Vagina (tissue), 2 donors: ENCODE measurements at regions not wholly inside any gene's neighbourhood (a gene's known extent, or its start where the extent isn't known, plus 50 kb on each side); places are given as distances from the start of the nearest gene placed in this dataset.

Experiments used
- DNase-seq, 2 donors: peaks; one replicate each; pipeline ENCODE4 v3.0.0-alpha.2; 2017; ENCODE audit errors: extremely low spot score in 2 of 2
- H3K27ac ChIP-seq: fragments of 200-600 bp; sonication (generic); one replicate; pipeline ENCODE4 v1.5.1; 2019
- H3K27me3 ChIP-seq: fragments of 200-600 bp; sonication (generic); one replicate; pipeline ENCODE4 v1.5.1; 2019
- H3K36me3 ChIP-seq, 2 donors: fragments of 200-600 bp; sonication (generic); one replicate each; pipeline ENCODE4 v1.5.1; 2017 to 2019
- H3K4me1 ChIP-seq: fragments of 200-600 bp; sonication (generic); one replicate; pipeline ENCODE4 v1.5.1; 2019
- H3K4me3 ChIP-seq, 2 donors: fragments of 200-600 bp; sonication (generic); 1 replicate in 1 of 2; 2 replicates in 1 of 2; pipeline ENCODE4 v1.5.1; 2016 to 2019
- H3K9me3 ChIP-seq: fragments of 200-600 bp; sonication (generic); one replicate; pipeline ENCODE4 v1.5.1; 2019
- CTCF ChIP-seq, 3 experiments: fragments of 450-650 bp in 2 of 3; fragments of 200-600 bp in 1 of 3; sonication (generic) in 1 of 3; IDR thresholded peaks; one replicate each; pipeline ENCODE4 v1.5.1; 2017 to 2019; ENCODE audit warnings: antibody characterized with exemption in 3 of 3, mild to moderate bottlenecking in 2 of 3, moderate library complexity in 2 of 3
- POLR2A ChIP-seq, 2 donors: fragments of 450-650 bp; IDR thresholded peaks; one replicate each; pipeline ENCODE4 v1.6.1; 2017; ENCODE audit warnings: antibody characterized with exemption in 2 of 2, mild to moderate bottlenecking in 2 of 2, moderate library complexity in 2 of 2
- POLR2AphosphoS5 ChIP-seq, 2 donors: sonication (generic); formaldehyde crosslinking; IDR thresholded peaks; one replicate each; pipeline ENCODE4 v1.9.0; 2017; ENCODE audit warnings: antibody characterized with exemption in 2 of 2, mild to moderate bottlenecking in 2 of 2, low read depth in 1 of 2; ENCODE audit not compliant: insufficient read depth in 1 of 2
- intact Hi-C: fragments of 100-400 bp; cut with DNase I; formaldehyde crosslinking; loops from one replicate; pipeline ENCODE4 v1.15.1; 2023

- H3K36me3 ChIP-seq: no peaks in the 10 kb centered on the region
- DNase-seq: no peak
- TF ChIP-seq POLR2AphosphoS5 (IDR thresholded peaks at IDR 0.05; ENCODE audit: insufficient read depth in 1 of 2, low read depth in 1 of 2) (no peak), CTCF (IDR thresholded peaks at IDR 0.05) (no peak), POLR2A (IDR thresholded peaks at IDR 0.05) (no peak)
- H3K4me1 ChIP-seq: no peaks in the 10 kb centered on the region
- H3K27ac ChIP-seq: no peak overlapping the region
- intact Hi-C loops: no loop called here
- no peaks in the 10 kb centered on the region for H3K27me3 ChIP-seq
- H3K9me3 ChIP-seq: no peaks in the 10 kb centered on the region
- no peak overlapping the region for H3K4me3 ChIP-seq
These were observed 86.7 kb upstream of the GNAI1 start for GRCh38 chr7:80047856-80048459.

GRCh38 chr7:80047032-80047431 is 87.6 kb upstream of the GNAI1 start:
- Histone ChIP-seq H3K9me3 (no peaks in the 10 kb centered on the region), H3K36me3 (no peaks in the 10 kb centered on the region), H3K4me3 (no peak overlapping the region), H3K4me1 (no peaks in the 10 kb centered on the region), H3K27ac (no peak overlapping the region), H3K27me3 (no peaks in the 10 kb centered on the region)
- DNase-seq: no peak
- no peak for TF ChIP-seq POLR2A (IDR thresholded peaks at IDR 0.05)
- no peak for TF ChIP-seq POLR2AphosphoS5 (IDR thresholded peaks at IDR 0.05; ENCODE audit: insufficient read depth in 1 of 2, low read depth in 1 of 2)
- no peak for TF ChIP-seq CTCF (IDR thresholded peaks at IDR 0.05)
- intact Hi-C loops: no loop called here

GRCh38 chr7:80044796-80045195 is 89.8 kb upstream of the GNAI1 start:
- no peak for DNase-seq
- no peak overlapping the region for H3K4me3 ChIP-seq
- intact Hi-C loops: no loop called here
- H3K4me1 ChIP-seq: no peaks in the 10 kb centered on the region
- H3K27ac ChIP-seq: no peak overlapping the region
- TF ChIP-seq CTCF (IDR thresholded peaks at IDR 0.05) (no peak), POLR2AphosphoS5 (IDR thresholded peaks at IDR 0.05; ENCODE audit: insufficient read depth in 1 of 2, low read depth in 1 of 2) (no peak), POLR2A (IDR thresholded peaks at IDR 0.05) (no peak)
- no peaks in the 10 kb centered on the region for H3K9me3 ChIP-seq
- no peaks in the 10 kb centered on the region for H3K36me3 ChIP-seq
- H3K27me3 ChIP-seq: no peaks in the 10 kb centered on the region

GRCh38 chr7:80040752-80041151 is 93.9 kb upstream of the GNAI1 start:
- DNase-seq: no peak
- Histone ChIP-seq H3K27me3 (no peaks in the 10 kb centered on the region), H3K4me1 (peaks cover 6% of the 10 kb centered on the region), H3K27ac (no peak overlapping the region), H3K36me3 (no peaks in the 10 kb centered on the region), H3K9me3 (no peaks in the 10 kb centered on the region), H3K4me3 (no peak overlapping the region)
- intact Hi-C loops: no loop called here
- TF ChIP-seq POLR2AphosphoS5 (IDR thresholded peaks at IDR 0.05; ENCODE audit: insufficient read depth in 1 of 2, low read depth in 1 of 2) (no peak), POLR2A (IDR thresholded peaks at IDR 0.05) (no peak), CTCF (IDR thresholded peaks at IDR 0.05) (no peak)

- no peak overlapping the region for H3K27ac ChIP-seq
- no peak for TF ChIP-seq POLR2AphosphoS5 (IDR thresholded peaks at IDR 0.05; ENCODE audit: insufficient read depth in 1 of 2, low read depth in 1 of 2)
- TF ChIP-seq POLR2A (IDR thresholded peaks at IDR 0.05): no peak
- TF ChIP-seq CTCF (IDR thresholded peaks at IDR 0.05): no peak
- H3K9me3 ChIP-seq: no peaks in the 10 kb centered on the region
- no peaks in the 10 kb centered on the region for H3K27me3 ChIP-seq
- DNase-seq: no peak
- peaks cover 6% of the 10 kb centered on the region for H3K4me1 ChIP-seq
- intact Hi-C loops: no loop called here
- H3K36me3 ChIP-seq: no peaks in the 10 kb centered on the region
- no peak overlapping the region for H3K4me3 ChIP-seq
These were observed 94.3 kb upstream of the GNAI1 start for GRCh38 chr7:80040335-80040734.
